ENCODE measurements at regions not wholly inside any gene's neighbourhood (a gene's known extent, or its start where the extent isn't known, plus 50 kb on each side); places are given as distances from the start of the nearest gene placed in this dataset.

GRCh38 chr9:118751848-118752223, 617.4 kb downstream of the BRINP1 start:
- DNase-seq (ENCODE audit: low spot score): no peak

GRCh38 chr9:118761016-118761790, 608.0 kb downstream of the BRINP1 start:
- DNase-seq (ENCODE audit: low spot score): no peak

GRCh38 chr9:118767571-118767970, 601.7 kb downstream of the BRINP1 start:
- DNase-seq (ENCODE audit: low spot score): no peak

GRCh38 chr9:118782790-118783463, 586.3 kb downstream of the BRINP1 start:
- no peak for DNase-seq (ENCODE audit: low spot score)

- DNase-seq (ENCODE audit: low spot score): no peak
These were observed 585.2 kb downstream of the BRINP1 start for GRCh38 chr9:118784033-118784432.

- no peak for DNase-seq (ENCODE audit: low spot score)
These were observed 583.8 kb downstream of the BRINP1 start for GRCh38 chr9:118785456-118785855.

GRCh38 chr9:118786877-118787276, 582.4 kb downstream of the BRINP1 start:
- DNase-seq (ENCODE audit: low spot score): no peak

GRCh38 chr9:118809160-118809625, 560.0 kb downstream of the BRINP1 start:
- no peak for DNase-seq (ENCODE audit: low spot score)

GRCh38 chr9:118829334-118829733, 539.9 kb downstream of the BRINP1 start:
- peak; percentile 26 for DNase-seq (ENCODE audit: low spot score)

- DNase-seq (ENCODE audit: low spot score): no peak
These were observed 536.9 kb downstream of the BRINP1 start for GRCh38 chr9:118832371-118832770.

GRCh38 chr9:118836891-118837290, 532.3 kb downstream of the BRINP1 start:
- DNase-seq (ENCODE audit: low spot score): no peak

GRCh38 chr9:118871531-118871930, 497.7 kb downstream of the BRINP1 start:
- no peak for DNase-seq (ENCODE audit: low spot score)

- DNase-seq (ENCODE audit: low spot score): no peak
These were observed 486.6 kb downstream of the BRINP1 start for GRCh38 chr9:118882684-118883083.

- DNase-seq (ENCODE audit: low spot score): no peak
These were observed 485.8 kb downstream of the BRINP1 start for GRCh38 chr9:118883411-118883810.

GRCh38 chr9:118891213-118891612, 478.0 kb downstream of the BRINP1 start:
- no peak for DNase-seq (ENCODE audit: low spot score)

GRCh38 chr9:118896324-118897000, 472.8 kb downstream of the BRINP1 start:
- DNase-seq (ENCODE audit: low spot score): peak; percentile 29

- DNase-seq (ENCODE audit: low spot score): no peak
These were observed 451.1 kb downstream of the BRINP1 start for GRCh38 chr9:118918180-118918579.

- DNase-seq (ENCODE audit: low spot score): no peak
These were observed 440.5 kb downstream of the BRINP1 start for GRCh38 chr9:118928722-118929121.

GRCh38 chr9:118929287-118929686, 439.9 kb downstream of the BRINP1 start:
- DNase-seq (ENCODE audit: low spot score): no peak

- DNase-seq (ENCODE audit: low spot score): no peak
These were observed 437.3 kb downstream of the BRINP1 start for GRCh38 chr9:118931941-118932340.

GRCh38 chr9:118938581-118938980, 430.7 kb downstream of the BRINP1 start:
- no peak for DNase-seq (ENCODE audit: low spot score)

GRCh38 chr9:118940473-118940872, 428.8 kb downstream of the BRINP1 start:
- DNase-seq (ENCODE audit: low spot score): no peak

GRCh38 chr9:118946669-118947068, 422.6 kb downstream of the BRINP1 start:
- no peak for DNase-seq (ENCODE audit: low spot score)

Measured in D341Med (cell line).